ENCODE measurements at regions not wholly inside any gene's neighbourhood (a gene's known extent, or its start where the extent isn't known, plus 50 kb on each side); places are given as distances from the start of the nearest gene placed in this dataset.

- Mint-ChIP-seq H3K27ac (no peak overlapping the region), H3K4me3 (no peak overlapping the region), H3K27me3 (no peaks in the 10 kb centered on the region), H3K4me1 (no peaks in the 10 kb centered on the region), H3K9me3 (peaks cover 3% of the 10 kb centered on the region), H3K36me3 (ENCODE audit: low read depth) (no peaks in the 10 kb centered on the region)
- ChIA-PET POLR2A (no interaction called here), CTCF (no interaction called here)
- DNase-seq = no peak
Measured at GRCh38 chr10:65565246-65565645, 1360.6 kb upstream of the LRRTM3 start.

GRCh38 chr10:65566906-65567305 lies 1358.9 kb upstream of the LRRTM3 start:
- no peak overlapping the region for H3K27ac Mint-ChIP-seq
- no peak for DNase-seq
- no peak overlapping the region for H3K4me3 Mint-ChIP-seq
- H3K27me3 Mint-ChIP-seq = no peaks in the 10 kb centered on the region
- H3K9me3 Mint-ChIP-seq = no peaks in the 10 kb centered on the region
- H3K36me3 Mint-ChIP-seq (ENCODE audit: low read depth) = no peaks in the 10 kb centered on the region
- POLR2A ChIA-PET = no interaction called here
- CTCF ChIA-PET = no interaction called here
- H3K4me1 Mint-ChIP-seq = no peaks in the 10 kb centered on the region

GRCh38 chr10:65570143-65571010 lies 1355.5 kb upstream of the LRRTM3 start:
- Mint-ChIP-seq H3K27ac (no peak overlapping the region), H3K27me3 (no peaks in the 10 kb centered on the region), H3K4me1 (no peaks in the 10 kb centered on the region), H3K9me3 (no peaks in the 10 kb centered on the region), H3K36me3 (ENCODE audit: low read depth) (no peaks in the 10 kb centered on the region), H3K4me3 (no peak overlapping the region)
- no peak for DNase-seq
- ChIA-PET CTCF (no interaction called here), POLR2A (no interaction called here)

DNA sequence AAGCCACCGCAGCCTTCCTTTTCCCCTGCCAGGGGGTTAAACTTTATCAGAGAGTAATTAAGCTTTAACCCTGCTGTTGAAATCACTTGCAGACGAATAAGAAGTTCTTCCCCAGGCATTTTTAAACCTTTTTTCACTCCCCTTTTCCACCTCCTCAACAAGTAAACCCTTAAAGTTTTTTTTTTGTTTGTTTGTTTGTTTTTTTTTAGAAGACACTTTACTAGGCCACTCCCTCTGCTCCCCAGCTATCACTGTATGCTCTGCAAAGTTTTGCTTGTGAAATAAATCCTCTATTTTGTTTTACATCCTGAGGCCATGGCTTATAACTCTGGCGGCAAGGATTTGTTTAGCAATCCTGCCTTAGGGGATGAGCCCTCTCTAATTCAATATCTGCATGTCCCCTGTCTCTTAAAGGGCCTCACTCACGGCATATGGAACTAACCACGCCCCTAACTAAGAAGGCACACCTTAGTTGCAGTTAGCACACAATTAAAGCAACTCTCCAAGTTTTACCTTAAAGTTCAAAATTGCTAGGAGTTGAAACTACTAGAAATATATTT lies 1354.7 kb upstream of the LRRTM3 start:
- H3K27me3 Mint-ChIP-seq = no peaks in the 10 kb centered on the region
- H3K27ac Mint-ChIP-seq = no peak overlapping the region
- ChIA-PET CTCF (no interaction called here), POLR2A (no interaction called here)
- H3K4me1 Mint-ChIP-seq = no peaks in the 10 kb centered on the region
- no peak overlapping the region for H3K4me3 Mint-ChIP-seq
- DNase-seq = no peak
- no peaks in the 10 kb centered on the region for H3K36me3 Mint-ChIP-seq (ENCODE audit: low read depth)
- no peaks in the 10 kb centered on the region for H3K9me3 Mint-ChIP-seq

DNA sequence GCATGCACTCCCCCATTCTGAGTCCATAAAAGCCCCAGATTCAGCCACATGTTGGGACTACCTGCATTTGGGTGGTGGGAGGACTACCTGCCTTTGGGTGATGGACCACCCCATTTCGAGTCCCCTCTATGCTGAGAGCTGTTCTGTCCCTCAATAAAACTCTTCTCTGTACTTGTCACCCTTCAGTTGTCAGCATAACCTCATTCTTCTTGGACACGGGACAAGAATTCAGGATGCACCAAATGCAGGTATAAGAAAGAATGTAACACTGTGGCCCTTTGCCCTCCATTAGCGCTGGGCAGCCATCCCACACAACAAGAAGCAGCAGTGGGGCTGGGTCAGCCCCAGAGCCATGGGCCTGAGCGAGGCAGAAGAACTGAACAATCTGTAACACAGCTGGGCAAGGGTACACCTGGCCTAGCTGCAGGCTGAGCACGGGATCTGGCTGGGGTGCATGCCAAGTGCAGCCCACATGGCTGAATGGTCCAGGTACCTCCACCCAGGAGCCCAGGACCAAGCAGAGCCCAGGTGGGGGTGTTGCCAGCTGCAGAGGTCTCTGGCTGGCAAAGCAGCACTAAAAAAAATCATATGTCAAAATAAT lies 1344.3 kb upstream of the LRRTM3 start:
- no peaks in the 10 kb centered on the region for H3K27me3 Mint-ChIP-seq
- H3K36me3 Mint-ChIP-seq (ENCODE audit: low read depth) = no peaks in the 10 kb centered on the region
- DNase-seq = no peak
- ChIA-PET CTCF (no interaction called here), POLR2A (no interaction called here)
- H3K4me3 Mint-ChIP-seq = no peak overlapping the region
- no peak overlapping the region for H3K27ac Mint-ChIP-seq
- peaks cover 8% of the 10 kb centered on the region for H3K9me3 Mint-ChIP-seq
- H3K4me1 Mint-ChIP-seq = no peaks in the 10 kb centered on the region

GRCh38 chr10:65602182-65602865 lies 1323.5 kb upstream of the LRRTM3 start:
- Mint-ChIP-seq H3K4me3 (no peak overlapping the region), H3K27me3 (no peaks in the 10 kb centered on the region), H3K4me1 (no peaks in the 10 kb centered on the region), H3K36me3 (ENCODE audit: low read depth) (no peaks in the 10 kb centered on the region), H3K9me3 (peaks cover 9% of the 10 kb centered on the region), H3K27ac (no peak overlapping the region)
- no peak for DNase-seq
- POLR2A ChIA-PET = no interaction called here
- CTCF ChIA-PET = no interaction called here

DNA sequence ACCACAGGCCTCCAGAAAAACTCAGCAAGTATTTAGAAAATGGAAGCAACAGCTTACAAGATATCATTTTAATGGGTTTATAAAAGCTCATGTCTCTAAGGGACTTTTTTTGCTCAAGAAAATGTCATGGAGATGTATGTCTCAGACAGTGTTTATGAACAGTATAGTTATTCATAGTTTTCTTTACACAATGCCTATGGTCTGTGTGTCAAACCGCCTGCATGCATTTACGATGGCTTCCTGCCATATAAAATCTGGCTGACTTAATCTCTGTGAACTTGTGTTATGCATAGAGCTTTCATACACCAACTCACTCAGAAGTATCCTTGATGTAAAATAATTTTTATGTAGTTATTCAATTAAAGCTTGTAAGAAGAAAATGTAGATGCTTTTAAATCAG lies 1314.2 kb upstream of the LRRTM3 start:
- no peak overlapping the region for H3K27ac Mint-ChIP-seq
- H3K9me3 Mint-ChIP-seq = peaks cover 7% of the 10 kb centered on the region
- no peak overlapping the region for H3K4me3 Mint-ChIP-seq
- CTCF ChIA-PET = no interaction called here
- POLR2A ChIA-PET = no interaction called here
- H3K27me3 Mint-ChIP-seq = no peaks in the 10 kb centered on the region
- no peaks in the 10 kb centered on the region for H3K4me1 Mint-ChIP-seq
- H3K36me3 Mint-ChIP-seq (ENCODE audit: low read depth) = no peaks in the 10 kb centered on the region
- no peak for DNase-seq

- Mint-ChIP-seq H3K36me3 (ENCODE audit: low read depth) (no peaks in the 10 kb centered on the region), H3K27me3 (no peaks in the 10 kb centered on the region), H3K4me3 (no peak overlapping the region), H3K27ac (no peak overlapping the region), H3K4me1 (no peaks in the 10 kb centered on the region), H3K9me3 (no peaks in the 10 kb centered on the region)
- DNase-seq = no peak
- POLR2A ChIA-PET = no interaction called here
- CTCF ChIA-PET = no interaction called here
Measured at GRCh38 chr10:65614956-65615565, 1310.8 kb upstream of the LRRTM3 start.

GRCh38 chr10:65618126-65618525 lies 1307.7 kb upstream of the LRRTM3 start:
- no peaks in the 10 kb centered on the region for H3K27me3 Mint-ChIP-seq
- ChIA-PET CTCF (interaction anchor here (0.6 kb wide), 1 partner anchor 737 kb away, joined by 3 read pairs; no protein-coding TSS in a partner anchor), POLR2A (no interaction called here)
- H3K4me3 Mint-ChIP-seq = no peak overlapping the region
- no peaks in the 10 kb centered on the region for H3K36me3 Mint-ChIP-seq (ENCODE audit: low read depth)
- DNase-seq = no peak
- H3K4me1 Mint-ChIP-seq = no peaks in the 10 kb centered on the region
- no peak overlapping the region for H3K27ac Mint-ChIP-seq
- no peaks in the 10 kb centered on the region for H3K9me3 Mint-ChIP-seq

DNA sequence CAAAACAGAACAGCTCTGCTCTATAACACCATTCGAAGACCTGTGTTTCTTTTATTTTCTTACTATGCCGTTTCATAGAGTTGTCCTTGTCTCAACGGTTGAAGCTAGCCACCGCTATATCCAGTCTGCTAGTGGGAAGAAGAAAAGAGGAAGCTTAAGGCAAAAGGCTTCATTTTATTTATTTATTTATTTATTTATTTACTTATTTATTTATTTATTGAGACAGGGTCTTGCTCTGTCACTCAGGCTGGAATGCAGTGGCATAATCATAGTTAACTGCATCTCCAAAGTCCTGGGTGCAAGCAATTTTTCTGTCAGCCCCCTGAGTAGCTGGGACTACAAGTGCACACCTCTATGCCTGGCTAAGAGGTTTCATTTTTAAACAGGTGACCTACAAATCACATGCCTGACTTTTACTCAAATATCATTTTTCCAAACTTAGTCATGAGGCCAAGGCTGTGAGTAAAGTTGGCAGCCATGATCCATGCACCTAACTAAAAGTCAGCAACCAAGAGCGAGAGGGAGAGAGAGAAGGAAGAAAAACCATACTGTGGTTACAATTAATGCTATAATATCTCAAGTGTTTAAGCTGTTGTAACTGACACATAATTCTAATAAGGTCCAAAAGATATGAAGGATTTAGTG lies 1305.3 kb upstream of the LRRTM3 start:
- CTCF ChIA-PET = no interaction called here
- H3K27me3 Mint-ChIP-seq = no peaks in the 10 kb centered on the region
- no peak for DNase-seq
- H3K36me3 Mint-ChIP-seq (ENCODE audit: low read depth) = no peaks in the 10 kb centered on the region
- no peaks in the 10 kb centered on the region for H3K9me3 Mint-ChIP-seq
- no peak overlapping the region for H3K4me3 Mint-ChIP-seq
- H3K4me1 Mint-ChIP-seq = no peaks in the 10 kb centered on the region
- H3K27ac Mint-ChIP-seq = no peak overlapping the region
- POLR2A ChIA-PET = no interaction called here

GRCh38 chr10:65622608-65623007 lies 1303.2 kb upstream of the LRRTM3 start:
- DNase-seq = no peak
- Mint-ChIP-seq H3K27me3 (no peaks in the 10 kb centered on the region), H3K4me1 (no peaks in the 10 kb centered on the region), H3K27ac (no peak overlapping the region), H3K36me3 (ENCODE audit: low read depth) (no peaks in the 10 kb centered on the region), H3K9me3 (no peaks in the 10 kb centered on the region), H3K4me3 (no peak overlapping the region)
- POLR2A ChIA-PET = no interaction called here
- CTCF ChIA-PET = no interaction called here

DNA sequence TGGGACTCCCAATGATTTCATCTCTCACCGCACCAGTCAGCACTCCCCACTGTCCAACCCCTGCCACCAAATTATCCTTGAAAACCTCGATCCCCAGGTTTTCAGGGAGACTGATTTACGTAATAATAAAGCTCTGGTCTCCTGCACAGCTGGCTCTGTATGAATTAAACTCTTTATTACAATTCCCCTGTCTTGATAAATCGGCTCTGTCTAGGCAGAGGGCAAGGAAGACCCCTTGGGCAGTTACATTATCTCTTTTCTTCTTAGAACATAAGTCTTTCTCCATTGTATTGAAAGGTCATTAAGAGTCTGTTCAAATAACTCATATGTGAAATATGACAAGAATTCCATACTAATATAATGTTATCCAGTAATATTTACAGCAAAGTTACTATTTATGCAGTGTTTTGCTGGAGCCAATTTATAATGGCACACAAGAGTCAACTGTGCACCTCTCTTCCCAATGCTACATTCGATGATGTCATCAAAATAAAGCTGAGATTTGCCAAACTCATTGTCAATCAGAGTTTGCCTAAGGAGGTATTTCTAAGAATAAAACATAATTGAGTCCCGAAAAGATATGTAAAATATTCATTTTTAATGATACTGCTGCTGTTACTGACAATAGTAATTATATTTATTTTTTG lies 1297.2 kb upstream of the LRRTM3 start:
- POLR2A ChIA-PET = no interaction called here
- no peaks in the 10 kb centered on the region for H3K27me3 Mint-ChIP-seq
- CTCF ChIA-PET = no interaction called here

More for the DNA sequence above, 1297.2 kb upstream of the LRRTM3 start:
- peaks cover 4% of the 10 kb centered on the region for H3K9me3 Mint-ChIP-seq
- no peak overlapping the region for H3K4me3 Mint-ChIP-seq
- no peaks in the 10 kb centered on the region for H3K36me3 Mint-ChIP-seq (ENCODE audit: low read depth)
- DNase-seq = no peak
- H3K27ac Mint-ChIP-seq = no peak overlapping the region
- no peaks in the 10 kb centered on the region for H3K4me1 Mint-ChIP-seq
